ENCODE measurements at regions not wholly inside any gene's neighbourhood (a gene's known extent, or its start where the extent isn't known, plus 50 kb on each side); places are given as distances from the start of the nearest gene placed in this dataset.

DNA sequence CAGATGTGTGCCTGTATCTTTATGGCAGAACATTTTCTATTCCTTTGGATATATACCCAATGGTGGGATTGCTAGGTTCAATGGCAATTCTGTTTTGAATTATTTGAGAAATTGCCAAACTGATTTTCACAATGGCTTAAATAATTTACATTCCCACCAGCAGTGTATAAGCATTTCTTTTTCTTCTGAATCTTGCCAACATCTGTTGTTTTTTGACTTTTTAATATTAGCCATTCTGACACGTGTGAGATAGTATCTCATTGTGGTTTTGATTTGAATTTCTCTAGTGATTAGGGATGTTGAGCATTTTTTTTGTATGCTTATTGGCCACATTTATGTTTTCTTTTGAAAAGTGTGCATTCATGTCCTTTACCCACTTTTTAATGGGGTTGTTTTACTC, 864.3 kb upstream of the ADAMTS5 start:
- POLR2A ChIA-PET, result no interaction called here
- TF ChIP-seq, protein P1, sequence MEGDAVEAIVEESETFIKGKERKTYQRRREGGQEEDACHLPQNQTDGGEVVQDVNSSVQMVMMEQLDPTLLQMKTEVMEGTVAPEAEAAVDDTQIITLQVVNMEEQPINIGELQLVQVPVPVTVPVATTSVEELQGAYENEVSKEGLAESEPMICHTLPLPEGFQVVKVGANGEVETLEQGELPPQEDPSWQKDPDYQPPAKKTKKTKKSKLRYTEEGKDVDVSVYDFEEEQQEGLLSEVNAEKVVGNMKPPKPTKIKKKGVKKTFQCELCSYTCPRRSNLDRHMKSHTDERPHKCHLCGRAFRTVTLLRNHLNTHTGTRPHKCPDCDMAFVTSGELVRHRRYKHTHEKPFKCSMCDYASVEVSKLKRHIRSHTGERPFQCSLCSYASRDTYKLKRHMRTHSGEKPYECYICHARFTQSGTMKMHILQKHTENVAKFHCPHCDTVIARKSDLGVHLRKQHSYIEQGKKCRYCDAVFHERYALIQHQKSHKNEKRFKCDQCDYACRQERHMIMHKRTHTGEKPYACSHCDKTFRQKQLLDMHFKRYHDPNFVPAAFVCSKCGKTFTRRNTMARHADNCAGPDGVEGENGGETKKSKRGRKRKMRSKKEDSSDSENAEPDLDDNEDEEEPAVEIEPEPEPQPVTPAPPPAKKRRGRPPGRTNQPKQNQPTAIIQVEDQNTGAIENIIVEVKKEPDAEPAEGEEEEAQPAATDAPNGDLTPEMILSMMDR (IDR thresholded peaks at IDR 0.05; ENCODE audit: control extremely low read depth, extremely low read depth, low read depth, missing control alignments), result no peak
- no peak for DNase-seq (ENCODE audit: extremely low spot score)
- CTCF ChIA-PET, result no interaction called here

- no peak for DNase-seq (ENCODE audit: extremely low spot score)
- CTCF ChIA-PET, result interaction anchor here (1.5 kb wide), 1 partner anchor 10 kb away, joined by 3 read pairs; no protein-coding TSS in a partner anchor
- POLR2A ChIA-PET, result no interaction called here
These were observed 861.1 kb upstream of the ADAMTS5 start for GRCh38 chr21:27827972-27828371.

DNA sequence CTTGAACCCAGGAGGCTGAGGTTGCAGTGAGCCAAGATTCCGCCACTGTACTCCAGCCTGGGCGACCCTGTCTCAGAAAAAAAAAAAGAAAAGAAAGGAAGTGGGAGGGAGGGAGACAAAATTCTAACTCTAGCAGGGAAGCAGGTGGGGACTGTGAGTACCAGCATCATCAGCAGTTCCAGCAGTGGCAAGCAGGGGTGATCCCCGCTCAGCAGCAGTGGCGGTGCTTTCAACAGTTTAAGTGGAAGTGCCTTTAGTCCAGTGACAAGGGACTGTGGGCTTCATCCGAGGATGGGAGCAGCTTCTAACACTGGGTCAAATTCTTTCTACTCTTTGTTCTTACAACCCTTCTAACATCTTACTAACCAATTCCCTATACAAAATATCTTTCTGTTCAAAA, 858.1 kb upstream of the ADAMTS5 start:
- ChIA-PET POLR2A (no interaction called here), CTCF (no interaction called here)
- DNase-seq (ENCODE audit: extremely low spot score), result no peak
- TF ChIP-seq, protein P1 (IDR thresholded peaks at IDR 0.05; ENCODE audit: control extremely low read depth, extremely low read depth, low read depth, missing control alignments), result no peak

More at GRCh38 chr21:27827972-27828371, 861.1 kb upstream of the ADAMTS5 start:
- TF ChIP-seq, protein P1 (IDR thresholded peaks at IDR 0.05; ENCODE audit: control extremely low read depth, extremely low read depth, low read depth, missing control alignments), result no peak

- POLR2A ChIA-PET, result no interaction called here
- no peak for DNase-seq (ENCODE audit: extremely low spot score)
- CTCF ChIA-PET, result no interaction called here
- TF ChIP-seq, protein P1 (IDR thresholded peaks at IDR 0.05; ENCODE audit: control extremely low read depth, extremely low read depth, low read depth, missing control alignments), result no peak
These were observed 856.8 kb upstream of the ADAMTS5 start for GRCh38 chr21:27823652-27824201.

DNA sequence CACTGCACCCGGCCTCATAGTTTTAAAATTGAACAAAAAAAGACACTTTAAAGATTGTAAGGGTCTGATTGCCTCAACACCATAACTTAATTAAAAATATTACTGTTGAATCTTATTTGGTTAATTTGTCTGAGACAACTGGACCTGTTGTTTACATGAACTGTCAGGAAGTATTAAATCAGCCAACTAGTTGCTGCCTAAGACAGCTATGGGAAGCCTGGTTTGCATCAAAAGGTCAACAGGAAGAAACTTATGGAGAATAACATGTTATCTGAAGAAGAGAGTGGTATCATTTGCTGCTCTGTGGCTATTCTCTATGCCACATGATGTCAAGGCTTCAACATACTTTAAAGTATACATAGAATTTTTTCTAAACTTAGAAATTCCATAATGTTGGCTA, 853.5 kb upstream of the ADAMTS5 start:
- no peak for DNase-seq (ENCODE audit: extremely low spot score)
- TF ChIP-seq, protein P1 (IDR thresholded peaks at IDR 0.05; ENCODE audit: control extremely low read depth, extremely low read depth, low read depth, missing control alignments), result no peak
- ChIA-PET CTCF (no interaction called here), POLR2A (no interaction called here)

DNA sequence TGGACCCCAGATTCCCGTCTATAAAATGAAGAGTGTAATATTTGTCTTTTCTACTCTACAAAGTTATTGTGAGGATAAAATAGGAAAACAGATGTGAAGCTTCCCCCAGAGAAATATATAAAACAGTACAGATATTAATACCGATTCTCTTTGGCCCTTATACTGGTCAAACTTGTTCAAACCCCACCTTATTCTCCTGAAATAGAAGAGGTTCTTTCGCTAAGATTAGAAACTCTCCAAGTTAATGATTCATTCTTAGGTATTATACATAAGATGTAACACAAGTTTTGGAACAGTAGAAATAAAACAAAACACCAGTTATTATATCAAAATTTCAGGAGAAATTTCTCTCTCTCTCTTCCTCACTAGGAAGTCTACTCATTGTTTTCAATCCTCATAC, 852.4 kb upstream of the ADAMTS5 start:
- DNase-seq (ENCODE audit: extremely low spot score), result no peak
- TF ChIP-seq, protein P1 (IDR thresholded peaks at IDR 0.05; ENCODE audit: control extremely low read depth, extremely low read depth, low read depth, missing control alignments), result no peak
- ChIA-PET POLR2A (no interaction called here), CTCF (no interaction called here)

DNA sequence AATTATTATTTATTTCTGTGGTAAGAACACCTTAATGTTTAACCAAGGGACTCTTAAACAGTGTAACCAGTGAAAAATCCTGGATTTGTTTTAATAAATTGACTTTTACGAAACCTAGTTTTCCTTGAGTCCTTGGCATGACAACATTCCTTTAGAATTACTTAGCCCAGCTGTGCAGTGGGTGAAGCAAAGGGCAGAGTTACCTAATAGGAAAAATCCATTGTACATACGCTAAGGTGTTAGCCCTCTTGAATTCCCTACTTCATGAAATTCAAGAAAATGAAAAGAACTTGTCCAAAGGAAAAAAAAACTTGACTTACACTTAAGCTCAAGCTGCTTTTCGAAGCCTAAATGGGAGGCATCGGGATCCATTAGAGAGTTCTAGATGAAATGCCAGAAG, 852.0 kb upstream of the ADAMTS5 start:
- TF ChIP-seq, protein P1 (IDR thresholded peaks at IDR 0.05; ENCODE audit: control extremely low read depth, extremely low read depth, low read depth, missing control alignments), result no peak
- ChIA-PET POLR2A (no interaction called here), CTCF (no interaction called here)
- DNase-seq (ENCODE audit: extremely low spot score), result no peak
